ENCODE measurements at regions not wholly inside any gene's neighbourhood (a gene's known extent, or its start where the extent isn't known, plus 50 kb on each side); places are given as distances from the start of the nearest gene placed in this dataset.

DNA sequence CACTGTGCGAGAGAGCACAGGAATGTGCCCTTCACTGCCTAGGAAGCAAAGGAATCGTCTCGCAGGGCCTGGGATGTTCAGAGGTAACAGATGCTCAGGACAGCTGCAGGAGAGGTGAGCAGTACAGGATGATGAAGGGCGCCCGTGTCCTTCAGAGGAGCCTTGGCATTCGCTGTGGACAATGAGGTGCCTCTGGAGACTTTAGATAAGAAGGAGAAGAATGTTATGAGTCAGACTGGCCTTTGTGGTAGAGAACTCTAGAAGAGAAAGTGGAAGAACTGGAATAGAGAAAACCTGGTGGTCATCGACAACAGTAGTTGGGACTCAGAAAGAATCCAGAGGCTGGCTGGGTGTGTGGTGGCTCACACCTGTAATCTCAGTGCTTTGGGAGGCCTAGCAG, 64.4 kb upstream of the LEP start:
- Mint-ChIP-seq H3K27ac (no peak overlapping the region), H3K36me3 (ENCODE audit: low read depth) (no peaks in the 10 kb centered on the region)

DNA sequence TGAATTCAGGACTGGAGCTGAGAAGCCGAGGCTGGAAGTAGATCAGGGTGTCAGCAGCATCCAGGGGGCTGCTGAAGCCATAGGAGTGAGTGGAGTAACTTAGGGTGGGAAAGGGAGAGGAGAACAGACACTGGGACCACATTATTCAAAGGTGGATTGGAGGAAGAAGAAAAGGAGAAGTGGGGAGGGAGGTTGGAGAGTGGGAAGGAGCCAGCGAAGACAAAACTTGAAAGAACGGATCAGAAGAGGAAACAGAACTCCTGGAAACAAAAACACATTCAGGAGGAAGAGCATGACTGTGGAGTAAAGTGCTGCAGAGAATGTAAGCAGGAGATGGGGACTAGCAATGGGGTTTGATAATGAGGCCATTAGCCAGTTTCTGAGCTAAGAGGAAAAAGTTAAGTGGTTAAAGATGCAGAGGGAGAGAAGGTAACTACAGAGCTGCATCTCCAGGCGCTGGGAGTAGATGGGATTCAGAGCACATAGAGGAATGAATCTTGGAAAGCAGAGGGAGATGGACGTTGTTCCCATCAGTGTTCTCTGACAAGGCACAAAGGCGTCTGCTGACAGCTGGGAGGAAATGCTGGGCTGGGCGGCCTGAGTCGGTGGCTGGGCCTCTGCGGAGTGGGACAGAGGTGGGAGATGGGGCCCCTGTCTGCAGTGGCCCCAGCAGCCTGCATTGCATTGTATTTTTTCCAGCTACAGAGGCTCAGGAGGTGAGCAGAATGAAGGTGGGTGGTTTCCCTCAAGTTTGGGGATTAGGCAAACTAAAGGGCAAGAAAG, 63.1 kb upstream of the LEP start:
- Mint-ChIP-seq H3K27ac (no peak overlapping the region), H3K4me3 (no peak overlapping the region)

More for the DNA sequence above, 64.4 kb upstream of the LEP start:
- no peak for DNase-seq (ENCODE audit: low spot score)
- peaks cover 45% of the 10 kb centered on the region for H3K27me3 Mint-ChIP-seq (ENCODE audit: low read depth)
- no peaks in the 10 kb centered on the region for H3K9me3 Mint-ChIP-seq
- peaks cover 1% of the 10 kb centered on the region for H3K4me1 Mint-ChIP-seq (ENCODE audit: low read depth)
- H3K4me3 Mint-ChIP-seq, result no peak overlapping the region

DNA sequence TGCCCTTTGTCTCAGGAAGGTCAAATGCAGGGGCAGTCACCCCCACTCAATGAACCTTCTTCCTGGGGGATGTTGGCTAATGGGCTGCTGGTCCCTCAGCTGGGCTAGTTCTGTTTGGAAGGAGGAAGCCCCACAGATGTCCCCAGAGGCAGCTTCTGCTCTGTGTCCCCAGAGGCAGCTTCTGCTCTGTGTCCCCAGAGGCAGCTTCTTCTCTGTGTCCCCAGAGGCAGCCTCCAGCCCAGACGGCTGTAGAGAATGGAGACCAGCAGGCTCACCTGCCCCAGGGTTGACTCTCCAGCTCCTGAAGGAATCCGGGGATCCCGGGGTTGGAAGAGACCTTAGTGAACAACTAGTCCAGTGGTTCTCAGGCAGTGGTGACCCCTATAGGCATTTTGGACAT, 62.5 kb upstream of the LEP start:
- Mint-ChIP-seq H3K36me3 (ENCODE audit: low read depth) (no peaks in the 10 kb centered on the region), H3K27me3 (ENCODE audit: low read depth) (peaks cover 54% of the 10 kb centered on the region), H3K9me3 (no peaks in the 10 kb centered on the region), H3K4me3 (no peak overlapping the region), H3K27ac (no peak overlapping the region), H3K4me1 (ENCODE audit: low read depth) (no peaks in the 10 kb centered on the region)
- no peak for DNase-seq (ENCODE audit: low spot score)

More for the DNA sequence above, 63.1 kb upstream of the LEP start:
- H3K27me3 Mint-ChIP-seq (ENCODE audit: low read depth), result peaks cover 56% of the 10 kb centered on the region
- no peaks in the 10 kb centered on the region for H3K9me3 Mint-ChIP-seq
- H3K36me3 Mint-ChIP-seq (ENCODE audit: low read depth), result no peaks in the 10 kb centered on the region
- no peak for DNase-seq (ENCODE audit: low spot score)
- peaks cover 1% of the 10 kb centered on the region for H3K4me1 Mint-ChIP-seq (ENCODE audit: low read depth)

DNA sequence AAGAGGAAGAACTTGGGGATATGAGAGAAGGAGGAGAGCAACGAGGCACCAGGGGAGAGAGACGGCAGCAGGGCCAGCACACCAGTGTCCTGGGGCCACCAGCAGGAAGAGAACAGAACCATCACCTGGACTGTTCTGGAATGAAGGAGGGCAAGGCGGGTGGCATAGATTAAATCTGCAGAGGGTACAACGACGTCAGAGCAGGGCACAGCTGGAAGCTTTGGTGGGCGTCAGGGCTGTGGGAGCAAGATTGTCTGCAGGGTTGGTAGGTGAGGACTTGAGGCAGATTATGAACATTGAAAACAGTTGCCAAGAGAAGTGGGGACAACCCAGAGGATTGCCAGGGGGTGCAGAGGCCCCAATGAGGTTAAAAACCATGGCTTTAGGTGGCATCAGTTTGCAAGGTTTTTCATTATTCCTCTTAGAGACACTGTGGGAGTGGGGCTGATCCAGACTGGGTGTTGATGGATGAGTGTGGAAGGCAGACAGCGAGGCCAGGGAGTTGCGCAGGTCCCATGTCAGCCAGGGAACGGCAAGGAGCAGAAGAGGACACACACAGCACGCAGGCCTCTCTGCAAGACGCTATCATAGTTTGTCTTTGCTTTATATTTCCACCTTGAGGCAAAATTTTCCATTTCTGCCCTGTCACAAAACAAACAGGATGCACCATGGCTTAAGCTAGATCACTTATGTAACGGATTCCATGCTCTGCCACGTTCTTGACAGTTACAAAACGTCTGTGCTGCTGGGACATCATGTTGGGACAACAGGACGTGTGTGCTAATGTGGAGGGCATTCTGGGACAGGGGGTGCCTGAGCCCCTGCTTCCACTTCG, 52.5 kb upstream of the LEP start:
- H3K4me3 Mint-ChIP-seq, result no peak overlapping the region
- H3K27me3 Mint-ChIP-seq (ENCODE audit: low read depth), result peaks cover 25% of the 10 kb centered on the region
- H3K27ac Mint-ChIP-seq, result no peak overlapping the region
- peaks cover 6% of the 10 kb centered on the region for H3K9me3 Mint-ChIP-seq
- no peaks in the 10 kb centered on the region for H3K4me1 Mint-ChIP-seq (ENCODE audit: low read depth)
- DNase-seq (ENCODE audit: low spot score), result no peak
- H3K36me3 Mint-ChIP-seq (ENCODE audit: low read depth), result no peaks in the 10 kb centered on the region

DNA sequence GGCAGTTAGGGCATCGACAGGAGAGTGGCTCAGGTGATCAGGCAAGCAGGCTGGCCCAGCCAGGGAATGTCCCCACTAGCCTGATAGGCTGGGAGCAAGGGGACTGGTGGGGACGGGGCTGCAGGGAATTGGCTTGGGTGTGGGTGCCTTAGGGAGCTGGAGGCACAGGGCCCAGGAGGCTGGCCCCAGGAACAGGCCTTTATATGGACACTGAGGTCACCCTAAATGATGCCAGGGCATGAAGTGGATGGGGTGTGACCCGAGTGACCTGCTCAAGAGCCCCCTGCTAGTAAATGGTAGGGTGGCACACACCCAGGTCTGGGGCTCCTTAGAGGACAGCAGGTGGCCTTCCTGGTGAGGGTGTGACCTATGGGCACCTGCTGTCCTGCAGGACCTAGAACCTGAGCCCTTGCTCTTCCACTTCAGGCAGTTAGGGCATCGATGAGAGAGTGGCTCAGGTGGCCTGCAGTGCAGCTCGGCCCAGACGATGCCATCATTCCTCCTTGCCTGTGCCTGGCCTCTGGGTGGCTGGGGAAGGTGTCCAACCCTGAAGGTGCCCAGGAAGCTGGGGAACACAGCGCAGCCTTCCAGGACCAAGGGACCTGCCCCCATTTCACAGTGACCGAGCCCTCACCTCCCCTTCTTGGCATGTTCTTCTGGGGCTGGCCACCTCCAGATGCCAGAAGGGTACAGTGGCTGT, 51.7 kb upstream of the LEP start:
- H3K4me3 Mint-ChIP-seq, result no peak overlapping the region
- DNase-seq (ENCODE audit: low spot score), result no peak
- no peaks in the 10 kb centered on the region for H3K4me1 Mint-ChIP-seq (ENCODE audit: low read depth)
- no peak overlapping the region for H3K27ac Mint-ChIP-seq
- H3K36me3 Mint-ChIP-seq (ENCODE audit: low read depth), result peaks cover 3% of the 10 kb centered on the region
- peaks cover 14% of the 10 kb centered on the region for H3K9me3 Mint-ChIP-seq
- peaks cover 20% of the 10 kb centered on the region for H3K27me3 Mint-ChIP-seq (ENCODE audit: low read depth)

DNA sequence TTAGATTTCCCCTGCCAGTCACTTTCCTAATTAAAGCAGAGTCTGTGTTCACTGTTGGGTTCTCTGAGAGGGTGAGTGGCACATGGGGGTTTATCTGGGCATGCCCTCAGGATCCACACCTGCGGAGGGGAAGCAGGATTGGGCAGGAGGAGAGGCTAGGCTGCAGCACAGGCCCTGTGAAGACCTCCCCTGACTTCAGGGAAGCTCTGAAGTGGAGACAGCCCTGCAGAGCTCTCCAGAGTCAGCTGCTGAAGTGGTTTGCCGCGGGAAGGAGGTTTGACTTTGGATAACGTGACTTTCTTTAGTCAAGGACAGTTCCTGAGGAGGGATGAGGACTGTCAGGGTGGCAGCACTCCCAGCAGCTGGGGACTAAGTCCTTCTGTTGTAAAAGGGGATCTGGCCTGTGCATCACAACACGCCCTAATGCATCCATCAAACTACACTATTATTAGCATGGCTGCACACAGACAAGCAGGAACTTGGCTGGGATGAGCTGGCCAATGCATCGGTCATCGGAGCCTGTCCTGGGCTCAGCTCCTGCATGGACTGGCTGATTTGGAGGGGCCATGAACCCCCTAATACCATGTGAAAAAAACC, 50.9 kb upstream of the LEP start:
- Mint-ChIP-seq H3K27ac (no peak overlapping the region), H3K9me3 (peaks cover 21% of the 10 kb centered on the region), H3K4me3 (no peak overlapping the region), H3K4me1 (ENCODE audit: low read depth) (no peaks in the 10 kb centered on the region), H3K36me3 (ENCODE audit: low read depth) (peaks cover 6% of the 10 kb centered on the region), H3K27me3 (ENCODE audit: low read depth) (peaks cover 20% of the 10 kb centered on the region)
- DNase-seq (ENCODE audit: low spot score), result no peak

DNA sequence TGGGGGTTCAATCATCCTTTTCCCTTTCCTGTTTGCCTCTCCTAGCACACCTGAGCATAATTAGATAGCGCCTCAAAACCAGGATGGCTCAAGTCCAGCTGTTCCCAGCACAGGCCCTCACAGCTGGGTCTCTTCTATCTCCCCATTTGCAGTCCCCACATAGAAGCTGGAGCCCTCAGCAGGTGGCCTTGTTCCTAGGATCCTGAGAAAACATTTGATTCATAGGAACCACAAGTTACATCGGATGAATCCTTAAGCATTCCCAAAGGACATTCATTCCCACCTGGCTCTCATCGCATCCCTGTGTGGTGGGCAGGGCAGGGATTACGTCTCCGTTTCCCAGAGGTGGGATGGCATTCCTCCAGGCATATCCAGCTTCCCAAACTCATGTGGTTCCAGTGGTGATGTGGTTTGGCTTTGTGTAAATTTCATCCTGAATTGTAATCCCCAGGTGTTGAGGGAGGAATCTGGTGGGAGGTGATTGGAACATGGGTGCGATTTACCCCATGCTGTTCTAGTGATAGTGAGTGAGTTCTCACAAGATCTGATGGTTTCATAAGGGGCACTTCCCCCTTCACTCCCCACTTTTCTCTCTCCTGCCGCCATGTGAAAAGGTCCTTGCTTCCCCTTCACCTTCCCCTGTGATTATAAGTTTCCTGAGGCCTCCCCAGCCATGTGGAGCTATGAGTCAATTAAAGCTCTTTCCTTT, 49.8 kb upstream of the LEP start:
- Mint-ChIP-seq H3K9me3 (peaks cover 22% of the 10 kb centered on the region), H3K36me3 (ENCODE audit: low read depth) (peaks cover 6% of the 10 kb centered on the region), H3K27ac (no peak overlapping the region), H3K4me3 (no peak overlapping the region), H3K27me3 (ENCODE audit: low read depth) (peaks cover 15% of the 10 kb centered on the region), H3K4me1 (ENCODE audit: low read depth) (no peaks in the 10 kb centered on the region)
- DNase-seq (ENCODE audit: low spot score), result no peak
